ENCODE measurements at regions not wholly inside any gene's neighbourhood (a gene's known extent, or its start where the extent isn't known, plus 50 kb on each side); places are given as distances from the start of the nearest gene placed in this dataset.

- Histone ChIP-seq H3K9ac (ENCODE audit: insufficient read depth, low read length) (no peak overlapping the region), H3K27me3 (ENCODE audit: control insufficient read depth, insufficient read depth, low read length) (peaks cover 4% of the 10 kb centered on the region), H3K79me2 (ENCODE audit: control insufficient read depth, insufficient read depth, low read length) (no peaks in the 10 kb centered on the region), H3K4me2 (ENCODE audit: extremely low read depth, insufficient read depth, low read length) (no peak overlapping the region), H3K4me3 (replicated peaks in 1 of 4; ENCODE audit: control extremely low read depth in 1 of 4, insufficient read depth in 1 of 4, low read depth in 3 of 4, low read length in 4 of 4) (no peak overlapping the region), H3K9me3 (ENCODE audit: control insufficient read depth, insufficient read depth, low read depth, low read length) (no peaks in the 10 kb centered on the region), H3K27ac (ENCODE audit: insufficient read depth, low read length) (no peak overlapping the region), H3K36me3 (ENCODE audit: control insufficient read depth, insufficient read depth, low read length) (no peaks in the 10 kb centered on the region), H2AFZ (ENCODE audit: low read length) (no peak overlapping the region), H4K20me1 (ENCODE audit: control insufficient read depth, extremely low read depth, insufficient read depth, low read length) (no peaks in the 10 kb centered on the region), H3K4me1 (ENCODE audit: control insufficient read depth, extremely low read depth, insufficient read depth, low read length) (no peaks in the 10 kb centered on the region)
- DNase-seq (ENCODE audit: low read depth in 2 of 2): no peak
- TF ChIP-seq CTCF (conservative IDR thresholded peaks at IDR 0.05 in 1 of 2, IDR thresholded peaks at IDR 0.05 in 1 of 2; ENCODE audit: low read depth in 1 of 2, low read length in 2 of 2): no peak
- TF ChIP-seq EZH2 (IDR thresholded peaks at IDR 0.05; ENCODE audit: low read length, missing control alignments): no peak
Measured at GRCh38 chr5:171710451-171711024, 75.1 kb upstream of the SMIM23 start.

- Histone ChIP-seq H3K27me3 (ENCODE audit: control insufficient read depth, insufficient read depth, low read length) (peaks cover 8% of the 10 kb centered on the region), H4K20me1 (ENCODE audit: control insufficient read depth, extremely low read depth, insufficient read depth, low read length) (no peaks in the 10 kb centered on the region), H3K9me3 (ENCODE audit: control insufficient read depth, insufficient read depth, low read depth, low read length) (no peaks in the 10 kb centered on the region), H3K36me3 (ENCODE audit: control insufficient read depth, insufficient read depth, low read length) (no peaks in the 10 kb centered on the region), H3K4me2 (ENCODE audit: extremely low read depth, insufficient read depth, low read length) (no peak overlapping the region), H3K27ac (ENCODE audit: insufficient read depth, low read length) (no peak overlapping the region), H3K4me1 (ENCODE audit: control insufficient read depth, extremely low read depth, insufficient read depth, low read length) (no peaks in the 10 kb centered on the region), H3K79me2 (ENCODE audit: control insufficient read depth, insufficient read depth, low read length) (no peaks in the 10 kb centered on the region), H2AFZ (ENCODE audit: low read length) (no peak overlapping the region), H3K9ac (ENCODE audit: insufficient read depth, low read length) (no peak overlapping the region), H3K4me3 (replicated peaks in 1 of 4; ENCODE audit: control extremely low read depth in 1 of 4, insufficient read depth in 1 of 4, low read depth in 3 of 4, low read length in 4 of 4) (no peak overlapping the region)
- TF ChIP-seq CTCF (conservative IDR thresholded peaks at IDR 0.05 in 1 of 2, IDR thresholded peaks at IDR 0.05 in 1 of 2; ENCODE audit: low read depth in 1 of 2, low read length in 2 of 2) (no peak), EZH2 (IDR thresholded peaks at IDR 0.05; ENCODE audit: low read length, missing control alignments) (no peak)
- no peak for DNase-seq (ENCODE audit: low read depth in 2 of 2)
Measured at GRCh38 chr5:171711571-171711970, 74.0 kb upstream of the SMIM23 start.

- H2AFZ ChIP-seq (ENCODE audit: low read length): no peak overlapping the region
- H3K79me2 ChIP-seq (ENCODE audit: control insufficient read depth, insufficient read depth, low read length): no peaks in the 10 kb centered on the region
- no peaks in the 10 kb centered on the region for H3K36me3 ChIP-seq (ENCODE audit: control insufficient read depth, insufficient read depth, low read length)
- H3K9ac ChIP-seq (ENCODE audit: insufficient read depth, low read length): no peak overlapping the region
- TF ChIP-seq CTCF (conservative IDR thresholded peaks at IDR 0.05 in 1 of 2, IDR thresholded peaks at IDR 0.05 in 1 of 2; ENCODE audit: low read depth in 1 of 2, low read length in 2 of 2): no peak
- no peak for TF ChIP-seq EZH2 (IDR thresholded peaks at IDR 0.05; ENCODE audit: low read length, missing control alignments)
- H3K27me3 ChIP-seq (ENCODE audit: control insufficient read depth, insufficient read depth, low read length): peaks cover 8% of the 10 kb centered on the region
- H3K4me3 ChIP-seq (replicated peaks in 1 of 4; ENCODE audit: control extremely low read depth in 1 of 4, insufficient read depth in 1 of 4, low read depth in 3 of 4, low read length in 4 of 4): no peak overlapping the region
- H4K20me1 ChIP-seq (ENCODE audit: control insufficient read depth, extremely low read depth, insufficient read depth, low read length): no peaks in the 10 kb centered on the region
- no peak overlapping the region for H3K27ac ChIP-seq (ENCODE audit: insufficient read depth, low read length)
- peak in 1 of 2 donors; percentile 18 for DNase-seq (ENCODE audit: low read depth in 2 of 2)
- no peaks in the 10 kb centered on the region for H3K9me3 ChIP-seq (ENCODE audit: control insufficient read depth, insufficient read depth, low read depth, low read length)
- no peak overlapping the region for H3K4me2 ChIP-seq (ENCODE audit: extremely low read depth, insufficient read depth, low read length)
- no peaks in the 10 kb centered on the region for H3K4me1 ChIP-seq (ENCODE audit: control insufficient read depth, extremely low read depth, insufficient read depth, low read length)
Measured at GRCh38 chr5:171712616-171713015, 73.0 kb upstream of the SMIM23 start.

All from fibroblast of lung (primary cell).